Central memory CD4-positive, alpha-beta T cell (primary cell): ENCODE measurements at regions not wholly inside any gene's neighbourhood (a gene's known extent, or its start where the extent isn't known, plus 50 kb on each side); places are given as distances from the start of the nearest gene placed in this dataset.
"Not testable (repeated sequence)": the region's sequence is repeated elsewhere in the genome, so short reads cannot be mapped to it uniquely, and the experiment has no call there.

Experiments
- DNase-seq: peaks from one replicate; pipeline ENCODE4 v3.0.0; 2022

- no peak for DNase-seq
Measured at GRCh38 chr1:25020173-25020845, 90.2 kb upstream of the RUNX3 start.

GRCh38 chr1:25019337-25020172 is 89.5 kb upstream of the RUNX3 start:
- DNase-seq, result no peak

DNA sequence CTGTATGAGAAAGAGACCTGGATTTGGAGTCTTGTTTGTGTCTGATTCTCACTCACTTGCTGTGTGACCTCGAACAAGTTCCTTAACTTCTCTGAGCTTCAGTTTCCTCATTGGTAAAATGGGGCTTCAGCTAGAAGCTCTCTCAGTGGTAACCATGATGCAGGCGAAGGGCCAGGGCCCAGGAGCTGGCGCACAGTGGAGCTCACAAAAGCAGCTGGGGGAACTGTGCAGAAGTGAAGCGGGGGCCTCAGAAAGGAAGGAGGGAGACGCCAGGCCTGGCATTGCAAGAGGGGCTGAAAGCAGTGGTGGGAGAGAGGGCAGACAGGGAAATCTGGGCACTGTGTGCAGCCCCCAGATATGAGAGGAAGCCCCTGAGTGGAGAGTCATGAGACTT is 88.9 kb upstream of the RUNX3 start:
- no peak for DNase-seq

GRCh38 chr1:25018110-25018735 is 88.1 kb upstream of the RUNX3 start:
- DNase-seq, result no peak

GRCh38 chr1:25017436-25018109 is 87.5 kb upstream of the RUNX3 start:
- no peak for DNase-seq

- DNase-seq, result no peak
Measured at GRCh38 chr1:25012966-25013962, 83.2 kb upstream of the RUNX3 start.

- no peak for DNase-seq
Measured at GRCh38 chr1:25011943-25012638, 82.0 kb upstream of the RUNX3 start.

- DNase-seq, result no peak
Measured at GRCh38 chr1:25011275-25011674, 81.2 kb upstream of the RUNX3 start.

GRCh38 chr1:25009671-25010262 is 79.7 kb upstream of the RUNX3 start:
- no peak for DNase-seq

DNA sequence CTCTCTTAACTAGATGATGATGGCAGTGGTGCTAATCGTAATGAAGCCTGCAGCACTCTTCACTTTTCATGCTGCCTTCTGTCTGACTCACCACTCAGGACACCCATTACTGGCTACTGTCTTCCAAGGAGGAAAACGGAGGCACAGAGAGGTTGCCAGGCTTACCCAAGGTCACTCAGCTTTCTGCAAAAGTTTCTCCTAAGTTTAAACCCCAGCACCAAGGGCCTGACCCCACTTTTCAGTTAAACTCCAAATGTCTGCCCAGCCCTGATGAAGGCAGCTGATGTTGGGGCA is 78.1 kb upstream of the RUNX3 start:
- DNase-seq, result no peak

GRCh38 chr1:25007390-25008191 is 77.5 kb upstream of the RUNX3 start:
- not testable (repeated sequence) for DNase-seq

DNA sequence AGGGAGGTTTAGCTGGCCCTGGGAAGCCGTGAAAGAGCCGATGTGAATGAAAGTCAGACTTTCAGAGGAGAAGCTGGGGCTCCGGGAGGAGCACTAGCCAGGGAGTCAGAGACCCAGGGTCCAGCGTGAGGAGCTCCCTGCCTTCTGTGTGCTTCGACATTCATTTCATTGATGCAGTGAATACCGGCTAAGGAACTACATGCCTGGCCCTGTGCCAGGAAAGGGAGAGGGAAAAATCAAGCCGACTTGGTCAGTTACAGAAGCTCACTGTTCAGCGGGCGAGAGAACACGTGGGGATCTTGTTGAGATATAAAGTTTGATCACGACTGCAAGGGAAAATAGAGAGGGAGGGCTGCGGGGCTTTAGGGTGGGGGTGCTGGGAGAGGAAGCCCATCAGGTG is 76.7 kb upstream of the RUNX3 start:
- no peak for DNase-seq

GRCh38 chr1:25004355-25004754 is 74.3 kb upstream of the RUNX3 start:
- DNase-seq, result no peak

- no peak for DNase-seq
Measured at GRCh38 chr1:25003457-25004190, 73.5 kb upstream of the RUNX3 start.

DNA sequence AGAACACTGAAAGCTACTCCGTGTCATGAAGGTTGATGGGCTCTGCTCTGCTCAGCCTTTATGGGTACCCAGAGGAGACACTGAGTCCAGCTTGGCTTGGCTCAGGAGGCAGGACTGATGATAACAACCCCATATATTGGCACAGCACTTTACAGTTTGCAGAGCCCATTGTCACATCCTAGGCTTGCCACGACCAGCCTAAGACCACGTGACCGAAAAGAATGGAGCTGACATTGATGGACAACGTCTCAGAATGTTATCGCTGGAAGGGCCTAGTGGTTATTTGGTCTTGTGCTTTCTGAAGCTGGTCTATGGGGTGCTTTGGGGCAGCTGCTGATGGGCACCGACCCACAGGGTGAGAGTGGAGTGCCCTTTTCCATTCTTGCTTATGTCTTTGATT is 72.9 kb upstream of the RUNX3 start:
- DNase-seq, result no peak

DNA sequence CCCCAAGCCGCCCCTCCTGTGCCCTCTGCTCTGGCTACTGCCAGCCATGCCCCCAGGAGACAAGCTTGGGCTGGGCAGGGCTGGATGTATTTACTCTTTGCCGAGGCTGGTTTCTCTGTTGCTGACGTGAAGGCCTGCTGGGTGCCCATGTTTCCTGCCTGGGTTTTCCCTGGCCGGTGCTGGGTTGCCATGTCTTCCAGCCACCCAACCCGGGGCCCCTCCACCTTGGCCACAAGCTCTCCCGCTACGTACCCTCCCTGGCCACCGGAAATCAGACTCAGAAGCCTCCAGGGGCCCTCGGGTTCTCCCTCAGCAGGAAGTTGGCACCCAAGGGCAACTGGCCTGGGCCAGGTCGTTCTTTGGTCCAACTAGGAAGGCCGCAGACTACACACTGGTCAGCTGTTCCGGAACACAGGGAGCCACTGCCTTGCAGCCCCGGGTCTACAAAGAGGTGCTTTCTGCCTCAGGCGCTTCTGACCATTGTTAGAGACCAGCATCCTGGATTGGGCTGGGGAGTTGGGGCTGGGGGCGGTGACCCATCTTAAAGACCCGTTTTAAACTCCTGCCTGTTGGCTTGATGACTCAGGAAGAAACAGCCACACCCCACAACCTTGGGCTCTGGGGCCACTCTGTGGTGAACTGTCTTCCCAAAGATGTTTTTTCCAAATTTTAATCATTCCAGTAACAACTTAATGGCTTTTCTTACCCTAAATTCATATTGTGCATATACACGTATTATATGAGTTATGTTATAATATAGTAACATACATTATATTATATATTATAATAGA is 71.2 kb upstream of the RUNX3 start:
- no peak for DNase-seq

GRCh38 chr1:24999906-25000305 is 69.8 kb upstream of the RUNX3 start:
- DNase-seq, result no peak

- no peak for DNase-seq
Measured at GRCh38 chr1:24999426-24999825, 69.3 kb upstream of the RUNX3 start.
